B cell (primary cell): ENCODE measurements at regions not wholly inside any gene's neighbourhood (a gene's known extent, or its start where the extent isn't known, plus 50 kb on each side); places are given as distances from the start of the nearest gene placed in this dataset.

Experiments
- ATAC-seq: fragments of 200-7000 bp; cut with Tn5 transposase; one replicate; pipeline ENCODE4 v1.10.0; 2021; ENCODE audit warnings: low read depth, mild to moderate bottlenecking, moderate number of reproducible peaks, moderate library complexity
- CTCF ChIA-PET: fragments of 350-600 bp; sonication (Branson Sonifier 250); formaldehyde crosslinking; loops from one replicate; lab custom pipeline; 2021; ENCODE audit warnings: antibody characterized with exemption, inconsistent platforms; lab: Charles Lee
- POLR2A ChIA-PET: fragments of 350-600 bp; sonication (Branson Sonifier 250); formaldehyde crosslinking; loops from one replicate; lab custom pipeline; 2021; ENCODE audit warnings: antibody characterized with exemption; lab: Charles Lee
- DNase-seq: peaks from one replicate; pipeline ENCODE4 v3.0.0; 2013
- H2AFZ ChIP-seq: 2 replicates; pipeline ENCODE4 v1.6.1; 2012; ENCODE audit warnings: mild to moderate bottlenecking, low read depth, low read length; ENCODE audit not compliant: insufficient read depth, poor library complexity, severe bottlenecking
- H3K27ac ChIP-seq, 2 donors: 1 replicate in 1 of 2; 2 replicates in 1 of 2; pipeline ENCODE4 v1.5.1; 2012 to 2013; ENCODE audit warnings: low read length in 2 of 2, mild to moderate bottlenecking in 2 of 2, moderate library complexity in 1 of 2
- H3K27me3 ChIP-seq, 4 experiments: fragments of 200-600 bp in 1 of 4; sonication (generic) in 1 of 4; replicated peaks in 1 of 4; 1 replicate in 2 of 4; 2 replicates in 2 of 4; pipeline versions ENCODE4 v1.6.1 to v1.7.0; 2013 to 2016; ENCODE audit warnings: low read length in 3 of 4, mild to moderate bottlenecking in 2 of 4, mixed read lengths in 1 of 4, moderate library complexity in 1 of 4; ENCODE audit not compliant: insufficient read depth in 4 of 4, control insufficient read depth in 3 of 4; ENCODE audit errors: control extremely low read depth in 1 of 4
- H3K36me3 ChIP-seq, 2 experiments: replicated peaks in 1 of 2; 1 replicate in 1 of 2; 2 replicates in 1 of 2; pipeline versions ENCODE4 v1.6.1 to v1.7.1; 2013; ENCODE audit warnings: low read length in 1 of 2; ENCODE audit not compliant: insufficient read depth in 2 of 2, control insufficient read depth in 1 of 2; ENCODE audit errors: control extremely low read depth in 1 of 2, extremely low read depth in 1 of 2
- H3K4me1 ChIP-seq, 2 donors: fragments of 200-600 bp in 1 of 2; sonication (generic) in 1 of 2; 1 replicate in 1 of 2; 2 replicates in 1 of 2; pipeline versions ENCODE4 v1.5.1 to v1.6.1; 2013 to 2017; ENCODE audit warnings: low read length in 2 of 2; ENCODE audit not compliant: control insufficient read depth in 2 of 2, insufficient read depth in 2 of 2
- H3K4me2 ChIP-seq: replicated peaks from 2 replicates; pipeline ENCODE3; 2012; ENCODE audit warnings: mild to moderate bottlenecking, low read depth, low read length; ENCODE audit not compliant: poor library complexity, severe bottlenecking
- H3K4me3 ChIP-seq, 5 experiments: fragments of 200-600 bp in 1 of 5; sonication (generic) in 1 of 5; 1 replicate in 3 of 5; 2 replicates in 2 of 5; pipeline versions ENCODE4 v1.5.1 to v1.7.0; 2011 to 2016; ENCODE audit warnings: low read length in 4 of 5, mild to moderate bottlenecking in 4 of 5, low read depth in 2 of 5, control low read depth in 1 of 5, moderate library complexity in 1 of 5; ENCODE audit not compliant: insufficient read depth in 1 of 5; ENCODE audit errors: control extremely low read depth in 1 of 5, extremely low read depth in 1 of 5
- H3K79me2 ChIP-seq: fragments of 200-600 bp; sonication (generic); one replicate; pipeline ENCODE4 v1.6.0; 2016; ENCODE audit warnings: low read length; ENCODE audit not compliant: control insufficient read depth, insufficient read depth
- H3K9ac ChIP-seq: fragments of 200-600 bp; sonication (generic); 2 replicates; pipeline ENCODE4 v1.6.1; 2017; ENCODE audit warnings: mild to moderate bottlenecking, low read length, moderate library complexity
- H3K9me3 ChIP-seq, 3 donors: one replicate each; pipeline versions ENCODE4 v1.6.1 to v1.7.1; 2013; ENCODE audit warnings: low read length in 2 of 3; ENCODE audit not compliant: control insufficient read depth in 2 of 3, insufficient read depth in 1 of 3; ENCODE audit errors: control extremely low read depth in 1 of 3
- H4K20me1 ChIP-seq: 2 replicates; pipeline ENCODE4 v1.6.0; 2012; ENCODE audit warnings: mild to moderate bottlenecking, low read length; ENCODE audit not compliant: insufficient read depth, control insufficient read depth, poor library complexity, severe bottlenecking
- H3K27ac Mint-ChIP-seq: one replicate; pipeline ENCODE4 v1.8.0; 2021; ENCODE audit warnings: mixed read lengths
- H3K27me3 Mint-ChIP-seq: one replicate; pipeline ENCODE4 v1.8.0; 2021; ENCODE audit warnings: mixed read lengths
- H3K4me1 Mint-ChIP-seq: one replicate; pipeline ENCODE4 v1.8.0; 2021; ENCODE audit warnings: mixed read lengths
- H3K4me3 Mint-ChIP-seq: one replicate; pipeline ENCODE4 v1.8.0; 2021; ENCODE audit warnings: mixed read lengths
- H3K9me3 Mint-ChIP-seq: one replicate; pipeline ENCODE4 v1.8.0; 2022; ENCODE audit warnings: mixed read lengths; ENCODE audit not compliant: insufficient read depth
- CTCF ChIP-seq: fragments of 200-600 bp; IDR thresholded peaks from one replicate; pipeline ENCODE4 v1.8.0; 2022; ENCODE audit warnings: antibody characterized with exemption, mild to moderate bottlenecking
- EZH2 ChIP-seq: IDR thresholded peaks from 2 replicates; pipeline ENCODE4 v1.6.1; 2012; ENCODE audit warnings: borderline replicate concordance, low read depth, mild to moderate bottlenecking, moderate library complexity, low read length; ENCODE audit not compliant: insufficient read depth, poor library complexity, severe bottlenecking
- WGBS: methylation state at CpG from one replicate; pipeline ENCODE4 v1.1.5; 2013; ENCODE audit warnings: missing lambda C conversion rate; ENCODE audit not compliant: insufficient coverage; 5-methylcytosine and 5-hydroxymethylcytosine counted together
- intact Hi-C: fragments of 100-400 bp; cut with micrococcal nuclease; formaldehyde crosslinking; loops from one replicate; pipeline ENCODE4 v1.10.0; 2022

DNA sequence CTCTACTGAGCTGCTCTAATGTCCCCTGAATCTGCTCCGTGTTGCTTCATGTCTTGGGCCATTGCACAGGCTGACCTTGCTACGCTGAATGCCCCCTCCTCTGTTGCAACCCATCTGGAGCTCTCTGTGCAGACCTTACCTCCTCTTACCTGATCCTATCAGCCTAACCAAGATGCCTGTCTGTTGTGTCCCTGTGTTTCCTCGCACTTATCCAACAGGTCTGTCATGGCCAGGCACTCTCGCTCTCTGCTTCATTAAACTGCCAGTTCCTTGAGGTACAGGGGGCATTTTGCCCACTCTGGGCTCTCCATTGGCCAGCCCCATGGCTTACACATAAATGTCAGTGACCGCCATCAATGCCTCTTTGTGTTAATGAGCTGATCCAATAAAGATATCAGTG lies 277.7 kb upstream of the TSHZ3 start:
- ATAC-seq, result no peak
- Histone ChIP-seq H3K9ac (no peak overlapping the region), H3K36me3 (no peaks in the 10 kb centered on the region), H3K27ac (no peak overlapping the region), H2AFZ (no peak overlapping the region), H3K4me3 (no peak overlapping the region), H3K9me3 (peaks cover 0 to 31% (median 5%) of the 10 kb centered on the region in 3 donors), H3K79me2 (no peaks in the 10 kb centered on the region), H3K27me3 (no peaks in the 10 kb centered on the region), H3K4me1 (no peaks in the 10 kb centered on the region), H3K4me2 (no peak overlapping the region), H4K20me1 (no peaks in the 10 kb centered on the region)
- CTCF ChIA-PET, result no interaction called here
- Mint-ChIP-seq H3K27ac (no peak overlapping the region), H3K4me3 (no peak overlapping the region), H3K9me3 (peaks cover 2% of the 10 kb centered on the region), H3K4me1 (no peaks in the 10 kb centered on the region), H3K27me3 (no peaks in the 10 kb centered on the region)
- WGBS, result 77% methylated on average over 4 of the region's 5 CpGs
- DNase-seq, result no peak
- no peak for TF ChIP-seq EZH2
- no peak for TF ChIP-seq CTCF
- intact Hi-C loops, result no loop called here
- POLR2A ChIA-PET, result no interaction called here

GRCh38 chr19:31627620-31628365 lies 278.6 kb upstream of the TSHZ3 start:
- Mint-ChIP-seq H3K27ac (no peak overlapping the region), H3K4me1 (no peaks in the 10 kb centered on the region), H3K27me3 (no peaks in the 10 kb centered on the region), H3K9me3 (no peaks in the 10 kb centered on the region), H3K4me3 (no peak overlapping the region)
- POLR2A ChIA-PET, result no interaction called here
- Histone ChIP-seq H3K4me3 (no peak overlapping the region), H2AFZ (no peak overlapping the region), H3K79me2 (no peaks in the 10 kb centered on the region), H3K4me2 (no peak overlapping the region), H3K9ac (no peak overlapping the region), H4K20me1 (no peaks in the 10 kb centered on the region), H3K36me3 (no peaks in the 10 kb centered on the region), H3K27ac (no peak overlapping the region), H3K4me1 (no peaks in the 10 kb centered on the region), H3K9me3 (peaks cover 0 to 30% (median 5%) of the 10 kb centered on the region in 3 donors), H3K27me3 (no peaks in the 10 kb centered on the region)
- WGBS, result 89% methylated on average over 22 of the region's 23 CpGs
- TF ChIP-seq EZH2, result no peak
- no peak for TF ChIP-seq CTCF
- ATAC-seq, result no peak
- intact Hi-C loops, result no loop called here
- DNase-seq, result no peak
- CTCF ChIA-PET, result no interaction called here
